Liver (tissue), 8 donors: ENCODE measurements at regions not wholly inside any gene's neighbourhood (a gene's known extent, or its start where the extent isn't known, plus 50 kb on each side); places are given as distances from the start of the nearest gene placed in this dataset.

Source experiments
- DNase-seq: peaks from one replicate; pipeline ENCODE4 v3.0.0-alpha.2; 2017; ENCODE audit warnings: low spot score
- H3K27ac ChIP-seq, 2 donors: one replicate each; pipeline ENCODE4 v1.7.0; 2013; ENCODE audit warnings: inconsistent platforms in 2 of 2, low read length in 2 of 2, control low read depth in 1 of 2, low read depth in 1 of 2, mild to moderate bottlenecking in 1 of 2
- H3K27me3 ChIP-seq, 4 donors: one replicate each; pipeline versions ENCODE4 v1.6.1 to v1.7.0; 2013; ENCODE audit warnings: low read length in 3 of 4, inconsistent platforms in 1 of 4, mild to moderate bottlenecking in 1 of 4, moderate library complexity in 1 of 4; ENCODE audit not compliant: control insufficient read depth in 4 of 4, insufficient read depth in 4 of 4
- H3K36me3 ChIP-seq, 4 donors: one replicate each; pipeline versions ENCODE4 v1.6.1 to v1.7.0; 2013; ENCODE audit warnings: low read length in 3 of 4, mild to moderate bottlenecking in 3 of 4, low read depth in 1 of 4, moderate library complexity in 1 of 4; ENCODE audit not compliant: control insufficient read depth in 4 of 4, insufficient read depth in 3 of 4
- H3K4me1 ChIP-seq, 4 donors: one replicate each; pipeline versions ENCODE4 v1.6.1 to v1.7.0; 2013; ENCODE audit warnings: low read length in 3 of 4, mild to moderate bottlenecking in 3 of 4, moderate library complexity in 1 of 4; ENCODE audit not compliant: control insufficient read depth in 4 of 4, insufficient read depth in 4 of 4
- H3K4me3 ChIP-seq, 3 donors: one replicate each; pipeline versions ENCODE4 v1.6.1 to v1.7.0; 2013; ENCODE audit warnings: low read length in 3 of 3, control low read depth in 1 of 3, low read depth in 1 of 3, mild to moderate bottlenecking in 1 of 3
- H3K9ac ChIP-seq, 2 donors: one replicate each; pipeline ENCODE4 v1.7.0; 2013; ENCODE audit warnings: low read length in 2 of 2, mild to moderate bottlenecking in 2 of 2, moderate library complexity in 2 of 2, control low read depth in 1 of 2, low read depth in 1 of 2
- H3K9me3 ChIP-seq, 4 donors: one replicate each; pipeline versions ENCODE4 v1.6.1 to v1.7.0; 2013; ENCODE audit warnings: low read length in 3 of 4; ENCODE audit not compliant: control insufficient read depth in 4 of 4
- EGR1 ChIP-seq, 2 donors: IDR thresholded peaks; 2 replicates each; pipeline ENCODE4 v1.6.1; 2016 to 2018; ENCODE audit warnings: antibody characterized with exemption in 2 of 2, low read depth in 2 of 2
- FOXA1 ChIP-seq: IDR thresholded peaks from 2 replicates; pipeline ENCODE4 v1.6.1; 2016; ENCODE audit warnings: antibody characterized with exemption
- GABPA ChIP-seq, 2 donors: IDR thresholded peaks in 1 of 2; conservative IDR thresholded peaks in 1 of 2; 2 replicates each; pipeline ENCODE4 v1.6.1; 2016; ENCODE audit warnings: antibody characterized with exemption in 2 of 2, mild to moderate bottlenecking in 1 of 2, moderate library complexity in 1 of 2
- HNF4A ChIP-seq, 2 donors: conservative IDR thresholded peaks; 2 replicates each; pipeline ENCODE4 v1.6.1; 2016; ENCODE audit warnings: antibody characterized with exemption in 2 of 2, mild to moderate bottlenecking in 2 of 2
- HNF4G ChIP-seq: IDR thresholded peaks from 2 replicates; pipeline ENCODE4 v1.6.1; 2016; ENCODE audit warnings: antibody characterized with exemption
- JUND ChIP-seq, 2 donors: IDR thresholded peaks; 2 replicates each; pipeline ENCODE4 v1.6.1; 2016; ENCODE audit warnings: antibody characterized with exemption in 2 of 2
- NR2F2 ChIP-seq: IDR thresholded peaks from 2 replicates; pipeline ENCODE4 v1.6.1; 2016; ENCODE audit warnings: antibody characterized with exemption
- RAD21 ChIP-seq, 2 donors: IDR thresholded peaks; 2 replicates each; pipeline ENCODE4 v1.6.1; 2016; ENCODE audit warnings: antibody characterized with exemption in 2 of 2, mild to moderate bottlenecking in 2 of 2
- RXRA ChIP-seq, 2 donors: IDR thresholded peaks; 2 replicates each; pipeline ENCODE4 v1.6.1; 2017 to 2018; ENCODE audit warnings: antibody characterized with exemption in 2 of 2, mild to moderate bottlenecking in 1 of 2
- SP1 ChIP-seq: IDR thresholded peaks from 2 replicates; pipeline ENCODE4 v1.6.1; 2018; ENCODE audit warnings: antibody characterized with exemption, mild to moderate bottlenecking
- TAF1 ChIP-seq: conservative IDR thresholded peaks from 2 replicates; pipeline ENCODE4 v1.6.1; 2016; ENCODE audit warnings: antibody characterized with exemption, mild to moderate bottlenecking
- YY1 ChIP-seq: IDR thresholded peaks from 2 replicates; pipeline ENCODE4 v1.6.1; 2016; ENCODE audit warnings: antibody characterized with exemption, mild to moderate bottlenecking
- WGBS: extraction: QIAGEN DNeasy Blood & Tissue Kit; methylation state at CpG from one replicate; pipeline ENCODE4 v1.1.7; 2013; 5-methylcytosine and 5-hydroxymethylcytosine counted together
- TF ChIP-seq, protein P1 (sequence below): IDR thresholded peaks from 2 replicates; pipeline ENCODE4 v1.6.1; 2016; ENCODE audit warnings: antibody characterized with exemption
- TF ChIP-seq, protein P2 (sequence below): fragments of 150-350 bp; IDR thresholded peaks from 2 replicates; pipeline ENCODE4 v1.5.1; 2017; ENCODE audit warnings: improper control_type of control experiment, low read depth, low read length; ENCODE audit not compliant: missing input control
- TF ChIP-seq, protein P3 (sequence below): IDR thresholded peaks from 2 replicates; pipeline ENCODE4 v1.6.1; 2016; ENCODE audit warnings: antibody characterized with exemption
- TF ChIP-seq, protein P4 (sequence below): IDR thresholded peaks from 2 replicates; pipeline ENCODE4 v1.6.1; 2016; ENCODE audit warnings: antibody characterized with exemption
- TF ChIP-seq, protein P5 (sequence below): IDR thresholded peaks from 2 replicates; pipeline ENCODE4 v1.6.1; 2016; ENCODE audit warnings: antibody characterized with exemption, mild to moderate bottlenecking
- donor health status: healthy.
- donor health status: healthy.
- donor health status: healthy.
- donor health status: healthy.
- donor health status: healthy.

DNA sequence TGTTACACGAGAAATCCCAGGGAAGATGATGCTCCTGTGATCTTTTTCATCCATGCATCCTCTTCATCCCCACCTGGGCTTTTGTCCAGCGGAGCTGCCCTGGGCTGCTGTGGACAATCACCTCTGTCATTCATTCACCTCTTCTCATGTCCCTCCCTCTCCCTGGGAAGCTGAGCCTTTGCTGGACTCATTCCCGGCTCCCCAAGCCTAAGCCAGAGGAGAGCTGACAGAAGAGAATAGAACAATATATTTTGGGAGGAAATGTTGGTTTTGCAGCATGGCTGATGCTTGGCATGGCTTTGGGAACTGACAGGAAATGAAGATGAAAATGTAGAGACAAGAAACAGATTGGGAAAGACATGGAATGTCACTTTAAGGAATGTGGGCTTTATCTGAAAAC, 177.4 kb downstream of the DICER1 start:
- H3K4me1 ChIP-seq, result no peaks in the 10 kb centered on the region
- H3K9ac ChIP-seq, result no peak overlapping the region
- peaks cover 0 to 3% (median 0%) of the 10 kb centered on the region in 4 donors for H3K27me3 ChIP-seq
- H3K27ac ChIP-seq, result no peak overlapping the region
- no peak for DNase-seq
- TF ChIP-seq RXRA (IDR thresholded peaks at IDR 0.05), result no peak
- TF ChIP-seq YY1, result no peak
- TF ChIP-seq EGR1 (IDR thresholded peaks at IDR 0.05; ENCODE audit: low read depth in 2 of 2), result no peak
- TF ChIP-seq, protein P1, sequence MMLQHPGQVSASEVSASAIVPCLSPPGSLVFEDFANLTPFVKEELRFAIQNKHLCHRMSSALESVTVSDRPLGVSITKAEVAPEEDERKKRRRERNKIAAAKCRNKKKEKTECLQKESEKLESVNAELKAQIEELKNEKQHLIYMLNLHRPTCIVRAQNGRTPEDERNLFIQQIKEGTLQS, result no peak
- no peak for TF ChIP-seq FOXA1
- no peak for TF ChIP-seq HNF4A (conservative IDR thresholded peaks at IDR 0.05)
- no peak for TF ChIP-seq TAF1
- TF ChIP-seq HNF4G, result no peak
- TF ChIP-seq, protein P2, sequence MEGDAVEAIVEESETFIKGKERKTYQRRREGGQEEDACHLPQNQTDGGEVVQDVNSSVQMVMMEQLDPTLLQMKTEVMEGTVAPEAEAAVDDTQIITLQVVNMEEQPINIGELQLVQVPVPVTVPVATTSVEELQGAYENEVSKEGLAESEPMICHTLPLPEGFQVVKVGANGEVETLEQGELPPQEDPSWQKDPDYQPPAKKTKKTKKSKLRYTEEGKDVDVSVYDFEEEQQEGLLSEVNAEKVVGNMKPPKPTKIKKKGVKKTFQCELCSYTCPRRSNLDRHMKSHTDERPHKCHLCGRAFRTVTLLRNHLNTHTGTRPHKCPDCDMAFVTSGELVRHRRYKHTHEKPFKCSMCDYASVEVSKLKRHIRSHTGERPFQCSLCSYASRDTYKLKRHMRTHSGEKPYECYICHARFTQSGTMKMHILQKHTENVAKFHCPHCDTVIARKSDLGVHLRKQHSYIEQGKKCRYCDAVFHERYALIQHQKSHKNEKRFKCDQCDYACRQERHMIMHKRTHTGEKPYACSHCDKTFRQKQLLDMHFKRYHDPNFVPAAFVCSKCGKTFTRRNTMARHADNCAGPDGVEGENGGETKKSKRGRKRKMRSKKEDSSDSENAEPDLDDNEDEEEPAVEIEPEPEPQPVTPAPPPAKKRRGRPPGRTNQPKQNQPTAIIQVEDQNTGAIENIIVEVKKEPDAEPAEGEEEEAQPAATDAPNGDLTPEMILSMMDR, result no peak
- no peak for TF ChIP-seq JUND (IDR thresholded peaks at IDR 0.05)
- TF ChIP-seq, protein P3, sequence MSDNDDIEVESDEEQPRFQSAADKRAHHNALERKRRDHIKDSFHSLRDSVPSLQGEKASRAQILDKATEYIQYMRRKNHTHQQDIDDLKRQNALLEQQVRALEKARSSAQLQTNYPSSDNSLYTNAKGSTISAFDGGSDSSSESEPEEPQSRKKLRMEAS, result no peak
- TF ChIP-seq, protein P4, sequence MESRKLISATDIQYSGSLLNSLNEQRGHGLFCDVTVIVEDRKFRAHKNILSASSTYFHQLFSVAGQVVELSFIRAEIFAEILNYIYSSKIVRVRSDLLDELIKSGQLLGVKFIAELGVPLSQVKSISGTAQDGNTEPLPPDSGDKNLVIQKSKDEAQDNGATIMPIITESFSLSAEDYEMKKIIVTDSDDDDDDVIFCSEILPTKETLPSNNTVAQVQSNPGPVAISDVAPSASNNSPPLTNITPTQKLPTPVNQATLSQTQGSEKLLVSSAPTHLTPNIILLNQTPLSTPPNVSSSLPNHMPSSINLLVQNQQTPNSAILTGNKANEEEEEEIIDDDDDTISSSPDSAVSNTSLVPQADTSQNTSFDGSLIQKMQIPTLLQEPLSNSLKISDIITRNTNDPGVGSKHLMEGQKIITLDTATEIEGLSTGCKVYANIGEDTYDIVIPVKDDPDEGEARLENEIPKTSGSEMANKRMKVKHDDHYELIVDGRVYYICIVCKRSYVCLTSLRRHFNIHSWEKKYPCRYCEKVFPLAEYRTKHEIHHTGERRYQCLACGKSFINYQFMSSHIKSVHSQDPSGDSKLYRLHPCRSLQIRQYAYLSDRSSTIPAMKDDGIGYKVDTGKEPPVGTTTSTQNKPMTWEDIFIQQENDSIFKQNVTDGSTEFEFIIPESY, result no peak
- TF ChIP-seq NR2F2, result no peak
- no peak for TF ChIP-seq RAD21 (IDR thresholded peaks at IDR 0.05)
- TF ChIP-seq GABPA (IDR thresholded peaks at IDR 0.05 in 1 of 2, conservative IDR thresholded peaks at IDR 0.05 in 1 of 2), result no peak
- TF ChIP-seq SP1, result no peak
- H3K36me3 ChIP-seq, result no peaks in the 10 kb centered on the region
- H3K9me3 ChIP-seq, result no peaks in the 10 kb centered on the region
- whole genome bisulfite sequencing, result 60% methylated on average over 3 of the region's 3 CpGs
- H3K4me3 ChIP-seq, result no peak overlapping the region

DNA sequence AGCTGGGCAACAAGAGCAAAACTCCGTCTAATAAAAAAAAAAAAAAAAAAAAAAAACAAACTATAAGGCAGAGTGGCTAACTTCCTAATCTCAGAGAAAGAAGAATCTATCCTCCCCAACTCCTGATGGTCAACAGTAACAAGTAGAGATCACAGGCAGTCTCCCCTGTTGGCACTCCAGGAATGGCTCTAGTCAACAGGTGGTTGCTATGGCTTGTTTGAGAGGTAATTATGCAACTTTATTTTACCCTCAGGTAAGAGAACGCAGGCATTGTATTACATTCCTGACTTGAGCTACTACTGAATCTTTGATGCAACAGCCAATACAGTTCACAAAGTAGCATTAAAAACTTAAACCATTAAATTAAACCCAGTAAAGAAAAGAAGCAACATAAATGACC, 180.3 kb downstream of the DICER1 start:
- Histone ChIP-seq H3K27me3 (peaks cover 0 to 3% (median 0%) of the 10 kb centered on the region in 4 donors), H3K9ac (no peak overlapping the region)
- TF ChIP-seq HNF4G (no peak), NR2F2 (no peak), SP1 (no peak)

DNA sequence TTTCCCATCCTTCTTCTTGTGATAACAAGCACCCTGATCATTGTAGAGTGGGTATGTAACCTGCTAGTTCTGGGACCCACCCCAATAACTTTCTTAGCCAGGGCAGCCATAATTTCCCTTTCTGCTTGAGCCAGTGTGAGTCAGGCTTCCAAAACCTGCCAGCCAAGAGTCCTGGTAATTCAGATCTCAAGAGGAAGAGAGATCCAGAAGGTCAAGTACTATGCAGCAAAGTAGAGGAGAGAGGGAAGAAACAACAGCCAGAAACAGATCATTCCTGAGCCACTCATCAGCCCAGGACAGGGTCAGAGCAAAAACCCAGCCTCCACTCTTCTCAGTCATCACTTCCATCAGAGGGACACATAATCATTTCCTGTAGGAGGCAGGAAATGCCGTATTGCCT, 182.0 kb downstream of the DICER1 start:
- H3K27ac ChIP-seq, result no peak overlapping the region
- H3K9ac ChIP-seq, result no peak overlapping the region
- DNase-seq, result no peak
- H3K27me3 ChIP-seq, result peaks cover 0 to 3% (median 0%) of the 10 kb centered on the region in 4 donors
- no peaks in the 10 kb centered on the region for H3K4me1 ChIP-seq
- WGBS, result 73% methylated on average over 1 of the region's 1 CpG
- no peak overlapping the region for H3K4me3 ChIP-seq
- H3K36me3 ChIP-seq, result no peaks in the 10 kb centered on the region
- no peaks in the 10 kb centered on the region for H3K9me3 ChIP-seq
- no peak for TF ChIP-seq YY1
- TF ChIP-seq, protein P1, result no peak
- no peak for TF ChIP-seq FOXA1
- no peak for TF ChIP-seq NR2F2
- TF ChIP-seq, protein P2, result no peak
- TF ChIP-seq EGR1 (IDR thresholded peaks at IDR 0.05; ENCODE audit: low read depth in 2 of 2), result no peak
- TF ChIP-seq, protein P5, sequence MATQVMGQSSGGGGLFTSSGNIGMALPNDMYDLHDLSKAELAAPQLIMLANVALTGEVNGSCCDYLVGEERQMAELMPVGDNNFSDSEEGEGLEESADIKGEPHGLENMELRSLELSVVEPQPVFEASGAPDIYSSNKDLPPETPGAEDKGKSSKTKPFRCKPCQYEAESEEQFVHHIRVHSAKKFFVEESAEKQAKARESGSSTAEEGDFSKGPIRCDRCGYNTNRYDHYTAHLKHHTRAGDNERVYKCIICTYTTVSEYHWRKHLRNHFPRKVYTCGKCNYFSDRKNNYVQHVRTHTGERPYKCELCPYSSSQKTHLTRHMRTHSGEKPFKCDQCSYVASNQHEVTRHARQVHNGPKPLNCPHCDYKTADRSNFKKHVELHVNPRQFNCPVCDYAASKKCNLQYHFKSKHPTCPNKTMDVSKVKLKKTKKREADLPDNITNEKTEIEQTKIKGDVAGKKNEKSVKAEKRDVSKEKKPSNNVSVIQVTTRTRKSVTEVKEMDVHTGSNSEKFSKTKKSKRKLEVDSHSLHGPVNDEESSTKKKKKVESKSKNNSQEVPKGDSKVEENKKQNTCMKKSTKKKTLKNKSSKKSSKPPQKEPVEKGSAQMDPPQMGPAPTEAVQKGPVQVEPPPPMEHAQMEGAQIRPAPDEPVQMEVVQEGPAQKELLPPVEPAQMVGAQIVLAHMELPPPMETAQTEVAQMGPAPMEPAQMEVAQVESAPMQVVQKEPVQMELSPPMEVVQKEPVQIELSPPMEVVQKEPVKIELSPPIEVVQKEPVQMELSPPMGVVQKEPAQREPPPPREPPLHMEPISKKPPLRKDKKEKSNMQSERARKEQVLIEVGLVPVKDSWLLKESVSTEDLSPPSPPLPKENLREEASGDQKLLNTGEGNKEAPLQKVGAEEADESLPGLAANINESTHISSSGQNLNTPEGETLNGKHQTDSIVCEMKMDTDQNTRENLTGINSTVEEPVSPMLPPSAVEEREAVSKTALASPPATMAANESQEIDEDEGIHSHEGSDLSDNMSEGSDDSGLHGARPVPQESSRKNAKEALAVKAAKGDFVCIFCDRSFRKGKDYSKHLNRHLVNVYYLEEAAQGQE, result no peak
- no peak for TF ChIP-seq HNF4G
- no peak for TF ChIP-seq GABPA (IDR thresholded peaks at IDR 0.05 in 1 of 2, conservative IDR thresholded peaks at IDR 0.05 in 1 of 2)

More for the DNA sequence above, 180.3 kb downstream of the DICER1 start:
- no peak for DNase-seq
- no peak overlapping the region for H3K27ac ChIP-seq
- 72% methylated on average over 2 of the region's 2 CpGs for WGBS
- H3K36me3 ChIP-seq, result no peaks in the 10 kb centered on the region
- no peaks in the 10 kb centered on the region for H3K9me3 ChIP-seq
- no peaks in the 10 kb centered on the region for H3K4me1 ChIP-seq
- H3K4me3 ChIP-seq, result no peak overlapping the region
